Tibial nerve (tissue), 4 donors: ENCODE measurements at regions not wholly inside any gene's neighbourhood (a gene's known extent, or its start where the extent isn't known, plus 50 kb on each side); places are given as distances from the start of the nearest gene placed in this dataset.
A peak's percentile ranks its signal among the peaks of the same experiment; 100 is the strongest.

Source experiments
- DNase-seq, 2 donors: peaks; one replicate each; pipeline ENCODE4 v3.0.0-alpha.2; 2019; ENCODE audit warnings: low spot score in 2 of 2
- H3K27ac ChIP-seq, 4 donors: fragments of 200-600 bp; sonication (generic) in 3 of 4; one replicate each; pipeline ENCODE4 v1.5.1; 2017 to 2019; ENCODE audit warnings: mild to moderate bottlenecking in 1 of 4
- H3K27me3 ChIP-seq, 2 donors: fragments of 200-600 bp; sonication (generic) in 1 of 2; one replicate each; pipeline versions ENCODE4 v1.5.1 to v1.6.0; 2017 to 2019
- H3K36me3 ChIP-seq, 3 donors: fragments of 200-600 bp; sonication (generic); one replicate each; pipeline ENCODE4 v1.5.1; 2018 to 2019
- H3K4me1 ChIP-seq, 4 donors: fragments of 200-600 bp; sonication (generic) in 3 of 4; one replicate each; pipeline ENCODE4 v1.5.1; 2017 to 2019
- H3K4me3 ChIP-seq, 4 donors: fragments of 200-600 bp; sonication (generic) in 3 of 4; one replicate each; pipeline ENCODE4 v1.5.1; 2017 to 2019; ENCODE audit warnings: mild to moderate bottlenecking in 1 of 4, moderate library complexity in 1 of 4
- H3K9me3 ChIP-seq, 4 donors: fragments of 200-600 bp; sonication (generic) in 3 of 4; one replicate each; pipeline ENCODE4 v1.5.1; 2017 to 2019
- CTCF ChIP-seq, 5 experiments: fragments of 200-600 bp in 3 of 5; fragments of 450-650 bp in 2 of 5; sonication (generic) in 3 of 5; IDR thresholded peaks; one replicate each; pipeline ENCODE4 v1.5.1; 2016 to 2019; ENCODE audit warnings: antibody characterized with exemption in 5 of 5, mild to moderate bottlenecking in 3 of 5, moderate library complexity in 2 of 5
- EP300 ChIP-seq, 2 donors: sonication (generic); formaldehyde crosslinking; IDR thresholded peaks; one replicate each; pipeline ENCODE4 v1.6.1; 2017; ENCODE audit warnings: antibody characterized with exemption in 2 of 2, mild to moderate bottlenecking in 1 of 2
- POLR2A ChIP-seq, 2 donors: fragments of 450-650 bp; IDR thresholded peaks; one replicate each; pipeline ENCODE4 v1.6.1; 2017; ENCODE audit warnings: antibody characterized with exemption in 2 of 2, mild to moderate bottlenecking in 2 of 2, moderate library complexity in 2 of 2
- WGBS, 2 donors: methylation state at CpG; one replicate each; pipeline ENCODE4 v1.1.5; 2018; 5-methylcytosine and 5-hydroxymethylcytosine counted together

DNA sequence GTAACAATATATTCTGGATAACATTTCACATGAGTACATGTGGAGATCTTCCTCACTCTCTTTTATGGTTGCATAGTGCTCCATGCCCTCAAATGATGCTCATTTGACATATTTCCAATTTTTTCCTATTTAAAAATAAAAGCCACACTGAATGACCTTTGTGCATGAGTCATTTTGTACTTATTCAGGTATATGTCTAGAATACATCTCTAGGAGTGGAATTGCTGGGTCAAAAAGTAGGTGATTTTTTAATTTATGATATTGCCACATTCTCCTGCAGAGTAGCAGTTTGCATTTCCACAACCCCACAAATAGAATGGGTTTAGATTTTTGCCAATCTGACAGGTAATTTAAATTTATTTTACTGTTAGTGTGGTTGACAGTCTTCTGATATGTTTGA, 104.8 kb downstream of the RPAP3 start:
- no peak for TF ChIP-seq CTCF (IDR thresholded peaks at IDR 0.05)
- TF ChIP-seq POLR2A (IDR thresholded peaks at IDR 0.05) = no peak
- no peak for TF ChIP-seq EP300 (IDR thresholded peaks at IDR 0.05)
- Histone ChIP-seq H3K4me3 (no peak overlapping the region), H3K36me3 (no peaks in the 10 kb centered on the region), H3K27me3 (no peaks in the 10 kb centered on the region), H3K27ac (no peak overlapping the region), H3K9me3 (peaks cover 0 to 4% (median 0%) of the 10 kb centered on the region in 4 donors), H3K4me1 (peaks cover 0 to 3% (median 0%) of the 10 kb centered on the region in 4 donors)
- DNase-seq = no peak

- no peaks in the 10 kb centered on the region for H3K27me3 ChIP-seq
- peaks cover 0 to 18% (median 7%) of the 10 kb centered on the region in 4 donors for H3K4me1 ChIP-seq
- DNase-seq = no peak
- no peak for TF ChIP-seq CTCF (IDR thresholded peaks at IDR 0.05)
- TF ChIP-seq POLR2A (IDR thresholded peaks at IDR 0.05) = no peak
- TF ChIP-seq EP300 (IDR thresholded peaks at IDR 0.05) = no peak
- H3K9me3 ChIP-seq = no peaks in the 10 kb centered on the region
- 32 to 33% methylated on average over 4 of the region's 4 CpGs for WGBS, 2 donors
- H3K4me3 ChIP-seq = no peak overlapping the region
- H3K36me3 ChIP-seq = no peaks in the 10 kb centered on the region
- peak overlapping the region in 2 of 4 donors; percentile 11 to 54 for H3K27ac ChIP-seq
These were observed 114.0 kb downstream of the RPAP3 start for GRCh38 chr12:47591795-47592194.

- H3K36me3 ChIP-seq = no peaks in the 10 kb centered on the region
- H3K4me3 ChIP-seq = no peak overlapping the region
- peaks cover 0 to 18% (median 7%) of the 10 kb centered on the region in 4 donors for H3K4me1 ChIP-seq
- DNase-seq = no peak
- 8 to 14% methylated on average over 4 of the region's 4 CpGs for WGBS, 2 donors
- TF ChIP-seq POLR2A (IDR thresholded peaks at IDR 0.05) (no peak), EP300 (IDR thresholded peaks at IDR 0.05) (no peak), CTCF (IDR thresholded peaks at IDR 0.05) (no peak)
- H3K9me3 ChIP-seq = no peaks in the 10 kb centered on the region
- H3K27me3 ChIP-seq = no peaks in the 10 kb centered on the region
- H3K27ac ChIP-seq = peak overlapping the region in 2 of 4 donors; percentile 31 to 54
These were observed 114.5 kb downstream of the RPAP3 start for GRCh38 chr12:47591361-47591791.

DNA sequence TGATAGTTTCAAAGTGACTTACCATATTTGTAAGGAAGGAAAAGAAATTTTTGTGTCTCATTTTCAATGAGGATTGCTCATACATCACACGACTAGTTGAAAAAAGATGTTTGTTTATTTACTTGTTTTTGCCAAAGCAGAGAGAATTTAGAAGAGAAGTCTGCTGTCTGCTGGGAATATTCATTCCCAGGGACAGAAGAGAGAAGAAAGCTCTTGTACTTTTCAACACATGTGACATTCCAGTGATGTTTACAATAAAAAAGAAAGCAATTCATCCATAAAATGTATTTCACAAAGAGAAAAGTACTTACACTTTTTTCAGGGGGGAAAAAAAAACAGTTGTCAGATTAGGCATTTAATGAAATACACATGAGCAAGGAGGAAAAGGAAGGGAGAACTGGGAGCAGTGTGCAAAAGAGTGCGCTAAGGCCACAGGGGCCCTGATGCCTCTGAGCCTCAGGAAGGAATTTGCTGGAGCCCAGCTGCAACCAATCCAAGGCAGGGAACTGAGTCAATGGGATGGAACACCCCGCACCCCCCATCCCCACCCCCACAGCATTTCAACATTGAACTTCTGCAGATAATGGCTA, 115.0 kb downstream of the RPAP3 start:
- Histone ChIP-seq H3K9me3 (no peaks in the 10 kb centered on the region), H3K27ac (peak overlapping the region in 2 of 4 donors; percentile 31 to 54), H3K36me3 (no peaks in the 10 kb centered on the region), H3K4me3 (no peak overlapping the region), H3K27me3 (no peaks in the 10 kb centered on the region), H3K4me1 (peaks cover 0 to 18% (median 7%) of the 10 kb centered on the region in 4 donors)
- no peak for TF ChIP-seq CTCF (IDR thresholded peaks at IDR 0.05)
- no peak for TF ChIP-seq EP300 (IDR thresholded peaks at IDR 0.05)
- TF ChIP-seq POLR2A (IDR thresholded peaks at IDR 0.05) = no peak
- no peak for DNase-seq
- WGBS, 2 donors = 13 to 19% methylated on average over 3 of the region's 3 CpGs

- no peak overlapping the region for H3K27ac ChIP-seq
- peaks cover 0 to 22% (median 7%) of the 10 kb centered on the region in 4 donors for H3K4me1 ChIP-seq
- TF ChIP-seq EP300 (IDR thresholded peaks at IDR 0.05) (no peak), POLR2A (IDR thresholded peaks at IDR 0.05) (no peak), CTCF (IDR thresholded peaks at IDR 0.05) (no peak)
- no peaks in the 10 kb centered on the region for H3K36me3 ChIP-seq
- WGBS, 2 donors = 81 to 82% methylated on average over 4 of the region's 4 CpGs
- no peaks in the 10 kb centered on the region for H3K9me3 ChIP-seq
- H3K4me3 ChIP-seq = no peak overlapping the region
- no peak for DNase-seq
- H3K27me3 ChIP-seq = no peaks in the 10 kb centered on the region
These were observed 118.7 kb downstream of the RPAP3 start for GRCh38 chr12:47586952-47587669.
